OCI-LY1 (cell line): ENCODE measurements at regions not wholly inside any gene's neighbourhood (a gene's known extent, or its start where the extent isn't known, plus 50 kb on each side); places are given as distances from the start of the nearest gene placed in this dataset.

ENCODE experiments used
- CTCF ChIP-seq: fragments of 200-600 bp; sonication (generic), shearing (Covaris generic); IDR thresholded peaks from 2 replicates; pipeline ENCODE4 v1.5.1; 2017; ENCODE audit warnings: mild to moderate bottlenecking, antibody characterized with exemption, low read length, moderate library complexity, mixed read lengths
- EZH2 ChIP-seq: fragments of 200-600 bp; sonication (generic), shearing (Covaris generic); IDR thresholded peaks from 2 replicates; pipeline ENCODE4 v1.8.0; 2017; ENCODE audit warnings: borderline replicate concordance, mixed run types, mild to moderate bottlenecking, antibody characterized with exemption, low read length, moderate library complexity, mixed read lengths

- peak; percentile 45 for TF ChIP-seq CTCF
- no peak for TF ChIP-seq EZH2
Measured at GRCh38 chr1:29912425-29912824, 676.1 kb downstream of the PTPRU start.
